Ishikawa (cell line): ENCODE measurements at regions not wholly inside any gene's neighbourhood (a gene's known extent, or its start where the extent isn't known, plus 50 kb on each side); places are given as distances from the start of the nearest gene placed in this dataset.

Experiments used
- CEBPB ChIP-seq: IDR thresholded peaks from 2 replicates; pipeline ENCODE4 v1.6.1; 2012
- CREB1 ChIP-seq: IDR thresholded peaks from 2 replicates; pipeline ENCODE4 v1.6.1; 2012; ENCODE audit warnings: low read depth
- EGR1 ChIP-seq: IDR thresholded peaks from 2 replicates; pipeline ENCODE4 v1.6.1; 2012
- EP300 ChIP-seq: IDR thresholded peaks from 2 replicates; pipeline ENCODE4 v1.6.1; 2012; ENCODE audit warnings: borderline replicate concordance
- FOXM1 ChIP-seq: IDR thresholded peaks from 2 replicates; pipeline ENCODE4 v1.6.1; 2012; ENCODE audit warnings: low read depth, borderline replicate concordance
- MAX ChIP-seq: IDR thresholded peaks from 2 replicates; pipeline ENCODE4 v1.6.1; 2012
- NFIC ChIP-seq: IDR thresholded peaks from 2 replicates; pipeline ENCODE4 v1.6.1; 2012
- RAD21 ChIP-seq: IDR thresholded peaks from 2 replicates; pipeline ENCODE4 v1.6.1; 2012; ENCODE audit warnings: low read depth
- REST ChIP-seq: IDR thresholded peaks from 2 replicates; pipeline ENCODE4 v1.6.1; 2012; ENCODE audit warnings: low read depth, mild to moderate bottlenecking
- TAF1 ChIP-seq: IDR thresholded peaks from 2 replicates; pipeline ENCODE4 v1.6.1; 2012; ENCODE audit warnings: low read depth, mild to moderate bottlenecking
- TCF12 ChIP-seq: IDR thresholded peaks from 2 replicates; pipeline ENCODE4 v1.6.1; 2012; ENCODE audit warnings: low read depth
- TEAD4 ChIP-seq: IDR thresholded peaks from 2 replicates; pipeline ENCODE4 v1.6.1; 2012
- YY1 ChIP-seq: IDR thresholded peaks from 2 replicates; pipeline ENCODE4 v1.6.1; 2012; ENCODE audit warnings: low read depth
- ZBTB7A ChIP-seq: IDR thresholded peaks from 2 replicates; pipeline ENCODE4 v1.6.1; 2012; ENCODE audit warnings: low read depth
- TF ChIP-seq, protein P1 (sequence below): IDR thresholded peaks from 2 replicates; pipeline ENCODE4 v1.6.1; 2012

- no peak for TF ChIP-seq CREB1
- no peak for TF ChIP-seq MAX
- TF ChIP-seq FOXM1: no peak
- TF ChIP-seq TAF1: no peak
- no peak for TF ChIP-seq EP300
- no peak for TF ChIP-seq CEBPB
- no peak for TF ChIP-seq ZBTB7A
- TF ChIP-seq EGR1: no peak
- TF ChIP-seq, protein P1, sequence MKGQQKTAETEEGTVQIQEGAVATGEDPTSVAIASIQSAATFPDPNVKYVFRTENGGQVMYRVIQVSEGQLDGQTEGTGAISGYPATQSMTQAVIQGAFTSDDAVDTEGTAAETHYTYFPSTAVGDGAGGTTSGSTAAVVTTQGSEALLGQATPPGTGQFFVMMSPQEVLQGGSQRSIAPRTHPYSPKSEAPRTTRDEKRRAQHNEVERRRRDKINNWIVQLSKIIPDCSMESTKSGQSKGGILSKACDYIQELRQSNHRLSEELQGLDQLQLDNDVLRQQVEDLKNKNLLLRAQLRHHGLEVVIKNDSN: no peak
- TF ChIP-seq NFIC: no peak
- no peak for TF ChIP-seq TCF12
- TF ChIP-seq RAD21: no peak
- no peak for TF ChIP-seq YY1
- TF ChIP-seq TEAD4: no peak
- no peak for TF ChIP-seq REST
Measured at GRCh38 chr9:74275872-74276508, 221.1 kb upstream of the RORB start.

- TF ChIP-seq, protein P1: no peak
Measured at GRCh38 chr9:74277532-74277931, 219.6 kb upstream of the RORB start.

DNA sequence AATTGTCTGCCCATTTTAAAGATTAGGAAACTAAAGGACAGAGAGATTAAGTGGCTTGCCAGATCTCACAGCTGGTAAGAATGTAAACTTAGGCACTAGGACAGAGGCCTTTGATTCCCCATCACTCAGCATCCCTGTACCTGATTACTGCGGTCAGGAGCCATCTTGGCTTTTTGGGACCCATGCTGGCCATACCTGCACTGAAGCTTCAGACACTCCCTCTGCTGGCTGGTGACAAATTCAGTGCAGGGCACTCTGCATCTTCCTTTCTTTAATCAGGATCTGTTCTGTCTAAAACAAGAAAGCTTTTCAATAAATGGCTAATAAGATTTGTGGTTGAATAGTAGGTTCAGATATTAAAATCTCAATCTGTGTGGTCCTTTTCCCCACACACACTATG, 215.5 kb upstream of the RORB start:
- TF ChIP-seq CEBPB (no peak), RAD21 (0 out of 2 replicates have a peak, but pooled peaks have one; percentile 11)

DNA sequence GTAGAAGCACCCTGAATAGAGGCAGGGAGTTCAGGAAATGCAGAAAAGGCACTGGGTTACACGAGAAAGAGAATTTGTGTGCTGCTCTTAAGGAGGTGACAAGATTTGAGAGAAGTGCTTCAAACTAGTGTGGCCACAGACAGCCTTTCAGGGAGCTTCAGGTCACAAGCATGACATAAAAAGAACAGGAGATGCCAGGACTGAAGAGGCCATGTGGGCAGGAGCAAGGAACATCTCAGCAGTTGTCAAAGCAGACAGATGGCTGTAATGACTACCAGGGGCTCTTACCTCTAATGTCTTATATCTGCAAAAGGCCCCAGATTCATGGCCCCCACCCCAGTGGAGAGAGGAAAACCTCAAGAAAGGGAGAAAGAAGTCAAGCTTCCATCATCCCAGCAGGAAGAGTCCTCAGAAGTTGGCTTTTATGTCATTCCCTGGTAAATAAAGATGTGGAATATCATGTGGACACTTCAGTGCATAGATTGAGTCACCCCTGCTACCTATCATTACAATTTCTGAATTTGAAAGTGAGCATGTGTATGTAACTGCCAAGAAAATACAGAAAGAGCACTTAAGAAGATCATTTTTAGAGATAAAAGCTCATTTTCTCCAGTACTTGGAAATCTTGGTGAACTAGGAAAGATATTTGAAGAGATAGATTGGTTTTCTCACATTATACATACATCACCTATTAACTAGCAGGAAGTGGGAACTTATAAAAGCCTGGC, 214.4 kb upstream of the RORB start:
- no peak for TF ChIP-seq EGR1
- TF ChIP-seq TCF12: no peak
- no peak for TF ChIP-seq RAD21
- TF ChIP-seq YY1: no peak
- TF ChIP-seq CEBPB: no peak
- TF ChIP-seq, protein P1: no peak
- TF ChIP-seq CREB1: no peak
- no peak for TF ChIP-seq TAF1
- no peak for TF ChIP-seq FOXM1
- no peak for TF ChIP-seq REST
- TF ChIP-seq TEAD4: no peak
- no peak for TF ChIP-seq NFIC
- no peak for TF ChIP-seq MAX
- TF ChIP-seq ZBTB7A: no peak
- TF ChIP-seq EP300: no peak

DNA sequence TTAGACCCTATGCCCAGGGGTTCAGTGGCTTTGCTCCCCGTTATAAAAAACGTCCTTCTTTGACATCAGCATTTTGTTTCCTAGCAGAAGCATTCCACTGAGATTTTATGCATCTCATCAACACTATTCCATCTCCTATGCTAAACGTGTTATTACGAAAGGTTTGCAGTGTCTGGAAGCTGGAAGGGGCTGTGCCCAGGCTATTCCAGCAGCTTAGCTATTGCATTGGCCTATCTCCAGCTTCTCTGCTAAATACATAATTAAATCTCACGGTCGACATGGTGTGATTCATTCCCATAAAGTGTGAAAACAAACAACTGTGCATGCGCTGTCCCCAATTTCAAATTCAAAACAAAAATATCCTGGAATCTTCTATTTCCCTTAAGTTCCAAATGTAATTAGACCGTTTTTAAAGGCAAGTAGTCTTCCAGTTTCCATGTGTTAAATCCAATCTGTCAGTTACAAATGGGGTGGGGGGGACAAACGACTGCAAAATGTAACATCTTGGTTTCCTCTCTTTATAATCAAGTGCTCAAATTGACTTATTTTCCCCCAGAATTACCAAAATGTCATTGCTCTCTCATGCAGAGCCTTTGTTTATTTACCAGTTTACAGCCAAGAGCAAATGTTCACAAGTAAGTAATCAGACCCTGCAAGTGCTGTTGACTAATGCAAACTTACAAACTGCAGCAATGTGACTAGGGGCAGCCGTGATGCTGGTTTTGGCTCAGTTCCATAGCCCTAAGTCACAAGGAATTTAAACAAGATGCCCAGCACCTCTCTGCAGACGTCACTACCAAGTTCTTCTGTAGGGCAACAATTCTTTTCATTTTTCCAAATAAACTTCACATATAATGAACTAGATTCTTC, 212.3 kb upstream of the RORB start:
- TF ChIP-seq YY1 (no peak), TEAD4 (no peak), TAF1 (no peak), MAX (no peak), EGR1 (no peak)
- TF ChIP-seq, protein P1: no peak
